Kidney epithelial cell (primary cell): ENCODE measurements at regions not wholly inside any gene's neighbourhood (a gene's known extent, or its start where the extent isn't known, plus 50 kb on each side); places are given as distances from the start of the nearest gene placed in this dataset.

Source experiments
- DNase-seq: peaks from one replicate; pipeline ENCODE4 v3.0.0-alpha.2; 2010; ENCODE audit warnings: low read depth
- H3K27me3 ChIP-seq: 2 replicates; pipeline ENCODE4 v1.6.0; 2011; ENCODE audit warnings: low read length; ENCODE audit not compliant: control insufficient read depth, insufficient read depth
- H3K36me3 ChIP-seq: 2 replicates; pipeline ENCODE4 v1.5.1; 2011; ENCODE audit warnings: low read length; ENCODE audit not compliant: control insufficient read depth, insufficient read depth
- H3K4me3 ChIP-seq: 2 replicates; pipeline ENCODE4 v1.5.1; 2011; ENCODE audit warnings: low read depth, mild to moderate bottlenecking, control low read depth, low read length
- TF ChIP-seq, protein P1 (sequence below): IDR thresholded peaks from 2 replicates; pipeline ENCODE4 v1.5.1; 2011; ENCODE audit warnings: mild to moderate bottlenecking, moderate library complexity, low read length, control low read depth, inconsistent platforms; ENCODE audit not compliant: insufficient read depth, poor library complexity, severe bottlenecking

DNA sequence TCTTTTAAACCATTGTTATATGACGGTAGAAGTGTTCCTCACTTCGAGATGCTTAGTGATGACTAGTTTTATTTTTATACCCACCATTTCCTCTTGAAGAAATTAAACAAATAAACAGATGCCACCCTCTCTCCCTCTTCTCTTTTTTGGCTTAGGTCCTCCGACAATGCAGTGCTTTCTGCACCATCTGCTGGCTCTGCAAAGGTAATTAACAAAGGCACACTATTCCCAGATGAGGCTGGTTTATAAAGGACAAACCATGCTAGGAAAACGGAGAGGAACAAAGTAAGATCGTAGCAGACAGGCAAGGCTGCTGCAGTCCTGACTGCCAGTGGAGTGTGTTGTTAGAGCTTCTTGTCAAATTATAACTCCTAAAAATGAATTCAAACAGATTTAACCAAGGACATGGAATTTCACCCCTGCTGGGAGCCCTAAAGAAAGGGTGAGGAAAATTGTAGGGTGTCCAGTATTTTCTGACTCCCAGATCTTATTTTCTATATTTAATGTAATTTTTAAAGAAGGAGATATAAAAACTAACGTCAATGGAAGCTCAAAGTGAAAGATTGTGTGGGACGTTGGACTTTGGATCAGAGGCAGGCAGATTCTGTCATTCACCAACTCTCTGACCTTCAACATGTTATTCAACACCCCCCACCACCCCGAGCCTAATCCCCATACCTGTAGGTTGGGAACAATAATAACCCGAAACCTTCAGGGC, 142.1 kb downstream of the CPEB2 start:
- no peak for DNase-seq
- no peak overlapping the region for H3K4me3 ChIP-seq
- no peaks in the 10 kb centered on the region for H3K36me3 ChIP-seq
- no peaks in the 10 kb centered on the region for H3K27me3 ChIP-seq
- TF ChIP-seq, protein P1, sequence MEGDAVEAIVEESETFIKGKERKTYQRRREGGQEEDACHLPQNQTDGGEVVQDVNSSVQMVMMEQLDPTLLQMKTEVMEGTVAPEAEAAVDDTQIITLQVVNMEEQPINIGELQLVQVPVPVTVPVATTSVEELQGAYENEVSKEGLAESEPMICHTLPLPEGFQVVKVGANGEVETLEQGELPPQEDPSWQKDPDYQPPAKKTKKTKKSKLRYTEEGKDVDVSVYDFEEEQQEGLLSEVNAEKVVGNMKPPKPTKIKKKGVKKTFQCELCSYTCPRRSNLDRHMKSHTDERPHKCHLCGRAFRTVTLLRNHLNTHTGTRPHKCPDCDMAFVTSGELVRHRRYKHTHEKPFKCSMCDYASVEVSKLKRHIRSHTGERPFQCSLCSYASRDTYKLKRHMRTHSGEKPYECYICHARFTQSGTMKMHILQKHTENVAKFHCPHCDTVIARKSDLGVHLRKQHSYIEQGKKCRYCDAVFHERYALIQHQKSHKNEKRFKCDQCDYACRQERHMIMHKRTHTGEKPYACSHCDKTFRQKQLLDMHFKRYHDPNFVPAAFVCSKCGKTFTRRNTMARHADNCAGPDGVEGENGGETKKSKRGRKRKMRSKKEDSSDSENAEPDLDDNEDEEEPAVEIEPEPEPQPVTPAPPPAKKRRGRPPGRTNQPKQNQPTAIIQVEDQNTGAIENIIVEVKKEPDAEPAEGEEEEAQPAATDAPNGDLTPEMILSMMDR = no peak

DNA sequence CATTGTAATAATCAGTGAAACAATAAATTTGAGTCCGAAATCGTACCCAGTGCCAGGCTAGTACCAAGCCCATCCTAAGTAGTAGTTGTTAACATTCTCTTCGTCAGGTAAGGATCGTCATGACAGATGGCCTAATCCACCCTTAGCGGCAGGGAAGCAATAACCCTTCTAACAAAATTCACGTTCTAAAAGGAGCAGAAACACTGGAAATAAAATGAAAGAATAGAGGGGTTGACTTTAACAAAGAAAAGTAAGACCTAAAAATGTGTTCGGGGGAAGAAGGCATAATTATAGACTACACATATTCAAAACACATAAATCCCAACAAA, 142.7 kb downstream of the CPEB2 start:
- H3K36me3 ChIP-seq = no peaks in the 10 kb centered on the region
- no peaks in the 10 kb centered on the region for H3K27me3 ChIP-seq
- TF ChIP-seq, protein P1 = no peak
- no peak overlapping the region for H3K4me3 ChIP-seq
- no peak for DNase-seq

DNA sequence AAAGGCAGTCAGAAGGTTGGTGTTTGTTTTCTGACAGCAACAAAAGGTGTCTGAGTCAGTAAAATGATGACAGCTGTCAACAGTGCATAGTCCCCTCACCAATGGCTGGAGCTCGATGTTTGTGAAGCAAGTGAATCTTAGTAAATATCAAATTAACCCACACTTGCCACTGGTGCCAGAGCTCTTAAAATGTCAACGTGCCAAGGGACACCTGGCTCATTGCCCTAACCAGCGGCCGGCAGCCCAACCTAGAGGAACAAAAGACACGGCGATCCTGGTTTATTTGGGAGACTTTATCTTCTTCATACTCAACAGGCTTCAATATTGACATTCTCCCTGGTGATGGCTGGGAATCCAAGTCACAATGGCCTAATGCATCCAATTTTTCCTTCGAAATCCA, 143.4 kb downstream of the CPEB2 start:
- Histone ChIP-seq H3K4me3 (no peak overlapping the region), H3K27me3 (no peaks in the 10 kb centered on the region), H3K36me3 (no peaks in the 10 kb centered on the region)
- no peak for DNase-seq
- TF ChIP-seq, protein P1 = no peak

DNA sequence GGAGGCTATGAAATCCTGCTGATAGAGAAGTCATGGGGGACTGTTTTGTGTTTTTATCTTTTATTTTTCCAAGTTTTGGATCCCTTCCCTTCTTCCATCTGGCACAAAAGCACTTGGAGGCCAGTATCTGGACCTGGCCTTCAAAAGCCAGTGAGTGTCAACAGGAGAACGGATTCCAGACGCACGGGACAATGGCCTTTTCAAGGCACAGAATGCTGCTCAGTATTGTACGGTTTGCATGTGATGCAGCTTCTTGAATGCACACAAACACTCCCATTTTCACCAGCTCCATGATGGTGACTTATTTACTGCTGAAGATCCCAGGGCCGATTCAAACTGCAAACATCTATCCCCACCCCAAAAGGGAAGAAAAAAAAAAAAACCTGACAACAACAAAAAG, 145.4 kb downstream of the CPEB2 start:
- H3K4me3 ChIP-seq = no peak overlapping the region
- no peaks in the 10 kb centered on the region for H3K36me3 ChIP-seq
- DNase-seq = no peak
- TF ChIP-seq, protein P1 = no peak
- no peaks in the 10 kb centered on the region for H3K27me3 ChIP-seq

DNA sequence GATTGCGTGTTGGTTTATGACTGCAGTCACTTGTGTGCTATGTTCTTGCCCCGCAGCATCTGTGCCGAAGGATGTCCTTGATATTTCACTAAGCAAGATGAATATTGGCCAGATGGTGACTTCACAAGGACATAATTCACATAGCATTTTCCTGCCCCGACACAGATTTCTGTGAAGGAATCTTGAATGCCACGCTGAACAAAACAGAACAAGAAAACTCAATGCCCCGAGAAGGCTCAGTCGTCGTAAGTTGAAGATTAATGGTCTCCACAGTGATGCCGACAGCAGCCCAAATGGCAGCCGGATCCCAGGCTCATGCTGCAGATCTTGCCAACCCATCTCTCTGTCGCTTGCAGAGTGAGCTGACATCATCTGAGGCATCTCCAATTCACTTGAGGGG, 145.9 kb downstream of the CPEB2 start:
- no peak for DNase-seq
- H3K36me3 ChIP-seq = no peaks in the 10 kb centered on the region
- TF ChIP-seq, protein P1 = no peak
- no peaks in the 10 kb centered on the region for H3K27me3 ChIP-seq
- H3K4me3 ChIP-seq = no peak overlapping the region

DNA sequence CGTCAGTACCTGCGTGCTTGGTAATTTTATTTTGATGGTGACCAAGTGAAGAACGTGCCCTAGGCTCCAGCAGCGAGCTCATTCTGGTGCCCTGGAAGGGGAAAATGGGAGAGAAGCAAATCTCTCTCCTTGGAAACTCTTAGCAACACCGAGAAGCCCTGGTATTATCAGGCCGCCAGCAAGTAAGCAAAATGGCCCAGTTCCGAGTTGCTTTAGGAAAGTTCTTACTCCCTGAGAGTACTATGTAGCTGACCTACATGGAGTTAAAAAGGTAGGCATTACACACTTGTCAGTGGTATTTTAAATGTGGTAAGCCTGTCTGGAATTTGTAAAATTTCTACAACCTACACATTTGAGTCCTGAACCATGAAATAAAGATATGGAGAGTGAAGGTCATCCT, 146.4 kb downstream of the CPEB2 start:
- no peak for DNase-seq
- Histone ChIP-seq H3K4me3 (no peak overlapping the region), H3K36me3 (no peaks in the 10 kb centered on the region), H3K27me3 (no peaks in the 10 kb centered on the region)
- TF ChIP-seq, protein P1 = no peak
